GM19468 (cell line): ENCODE measurements at regions not wholly inside any gene's neighbourhood (a gene's known extent, or its start where the extent isn't known, plus 50 kb on each side); places are given as distances from the start of the nearest gene placed in this dataset.

Experiments used
- ATAC-seq: cut with Tn5 transposase; IDR thresholded peaks from one replicate; pipeline ENCODE4 v1.9.1; 2021; ENCODE audit warnings: mild to moderate bottlenecking, moderate library complexity, moderate number of reproducible peaks; ENCODE audit not compliant: unreplicated experiment; ENCODE audit errors: extremely low read depth

- ATAC-seq: no peak
Observed at GRCh38 chr6:90346729-90347128, 50.1 kb upstream of the BACH2 start.
